K562 (cell line): ENCODE measurements at regions not wholly inside any gene's neighbourhood (a gene's known extent, or its start where the extent isn't known, plus 50 kb on each side); places are given as distances from the start of the nearest gene placed in this dataset.

Experiments used
- ETV6 ChIP-seq, 3 experiments: fragments of 150-350 bp in 1 of 3; sonication (generic) in 1 of 3; formaldehyde crosslinking in 1 of 3; IDR thresholded peaks; 2 replicates each; pipeline versions ENCODE4 v1.6.1 to v1.8.0; 2014 to 2022; ENCODE audit warnings: borderline replicate concordance in 2 of 3, low read depth in 2 of 3, antibody characterized with exemption in 1 of 3, low read length in 1 of 3, mild to moderate bottlenecking in 1 of 3, missing genetic modification reagents in 1 of 3
- GTF3C2 ChIP-seq: IDR thresholded peaks from 3 replicates; pipeline ENCODE4 v1.6.1; 2011; ENCODE audit warnings: borderline replicate concordance, mild to moderate bottlenecking, moderate library complexity; ENCODE audit not compliant: insufficient read length; ENCODE audit errors: extremely low read depth
- HMGN3 ChIP-seq: IDR thresholded peaks from 2 replicates; pipeline ENCODE4 v1.6.1; 2011; ENCODE audit warnings: borderline replicate concordance, low read depth, mild to moderate bottlenecking, mixed read lengths, low read length; ENCODE audit not compliant: insufficient read length; ENCODE audit errors: extremely low read depth
- MBD1 ChIP-seq: fragments of 250-450 bp; sonication (Bioruptor Pico); IDR thresholded peaks from 2 replicates; pipeline ENCODE4 v1.8.0; 2022; ENCODE audit warnings: inconsistent platforms
- SAFB ChIP-seq: fragments of 200-400 bp; formaldehyde crosslinking; IDR thresholded peaks from 2 replicates; pipeline ENCODE4 v1.6.1; 2017; ENCODE audit warnings: low read depth, low read length, borderline replicate concordance
- SAFB2 ChIP-seq: fragments of 200-400 bp; formaldehyde crosslinking; IDR thresholded peaks from 2 replicates; pipeline ENCODE4 v1.6.1; 2018; ENCODE audit warnings: borderline replicate concordance, low read length, low read depth, moderate library complexity; ENCODE audit not compliant: severe bottlenecking
- ZBTB8A ChIP-seq: fragments of 450-650 bp; IDR thresholded peaks from 2 replicates; pipeline ENCODE4 v1.6.1; 2018; ENCODE audit warnings: mild to moderate bottlenecking, moderate library complexity; ENCODE audit not compliant: partially characterized antibody

DNA sequence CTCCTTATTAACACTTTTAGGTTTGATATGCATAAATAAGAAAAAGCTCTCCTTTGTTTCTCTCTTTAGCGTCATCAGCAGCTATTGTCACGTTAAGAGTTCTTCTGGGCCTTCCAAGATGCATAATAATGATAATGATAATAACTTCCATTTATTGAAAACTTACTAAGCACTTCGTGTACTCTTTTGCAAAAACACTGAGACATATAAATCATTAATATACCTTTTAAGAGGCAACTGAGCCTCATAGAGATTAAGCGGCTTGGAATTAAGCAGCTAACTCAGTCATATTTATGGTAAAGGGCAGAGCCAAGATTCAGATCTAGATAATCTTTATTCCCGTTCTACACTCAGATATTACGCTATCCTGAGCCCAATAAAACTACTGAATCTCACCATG is 1105.1 kb downstream of the OLFM4 start (continued):
- TF ChIP-seq ETV6 (IDR thresholded peaks at IDR 0.05; ENCODE audit: borderline replicate concordance in 1 of 2, low read depth in 2 of 2, low read length in 1 of 2) (no peak), ETV6 (CRISPR knock-in tag; IDR thresholded peaks at IDR 0.05; ENCODE audit: borderline replicate concordance) (no peak), ZBTB8A (no peak), HMGN3 (no peak), SAFB (no peak), GTF3C2 (no peak), MBD1 (CRISPR knock-in tag) (no peak), SAFB2 (no peak)
